ENCODE measurements at regions not wholly inside any gene's neighbourhood (a gene's known extent, or its start where the extent isn't known, plus 50 kb on each side); places are given as distances from the start of the nearest gene placed in this dataset.

DNA sequence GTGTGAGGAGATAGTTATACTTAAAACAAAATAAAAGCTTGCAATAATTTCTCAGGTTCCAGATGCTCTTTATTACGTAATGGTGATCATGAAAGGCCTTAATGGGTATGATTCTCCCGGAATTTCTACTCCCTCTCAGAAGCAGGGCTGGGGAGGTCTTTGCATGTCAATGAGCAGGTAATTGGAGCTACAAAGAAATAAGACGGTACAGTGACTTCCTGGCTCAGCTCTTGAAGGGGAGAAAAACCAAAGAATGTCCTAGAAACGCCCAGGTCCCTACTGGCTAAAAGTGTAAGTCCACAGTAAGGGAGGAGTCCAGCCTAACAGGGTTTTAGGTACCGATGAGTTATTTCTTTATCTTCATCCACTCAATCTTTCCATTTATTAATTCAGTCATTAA is 390.9 kb downstream of the TMEM114 start:
- DNase-seq (ENCODE audit: low read depth in 2 of 3, low spot score in 1 of 3) = no peak

DNA sequence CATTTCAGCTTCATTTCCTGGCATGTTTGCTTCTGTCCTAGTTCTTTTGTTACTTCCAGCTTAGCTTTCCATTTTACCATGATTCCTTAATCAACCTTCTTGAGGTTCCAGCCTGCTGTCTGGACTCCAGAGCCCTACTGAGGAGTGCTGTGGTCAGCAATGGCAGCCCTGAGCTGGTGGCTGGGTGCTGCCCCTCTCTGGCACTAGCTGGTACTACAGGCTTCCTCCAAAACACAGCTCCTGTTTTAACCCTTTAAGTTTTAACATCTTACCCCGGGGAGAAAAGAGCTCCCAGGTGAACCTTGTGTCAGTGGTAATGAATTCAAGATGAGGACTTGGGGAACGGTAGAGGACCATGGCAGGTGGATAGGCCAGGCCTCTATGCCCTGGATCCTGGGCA is 395.5 kb downstream of the TMEM114 start:
- no peak for DNase-seq (ENCODE audit: low read depth in 2 of 3, low spot score in 1 of 3)

DNA sequence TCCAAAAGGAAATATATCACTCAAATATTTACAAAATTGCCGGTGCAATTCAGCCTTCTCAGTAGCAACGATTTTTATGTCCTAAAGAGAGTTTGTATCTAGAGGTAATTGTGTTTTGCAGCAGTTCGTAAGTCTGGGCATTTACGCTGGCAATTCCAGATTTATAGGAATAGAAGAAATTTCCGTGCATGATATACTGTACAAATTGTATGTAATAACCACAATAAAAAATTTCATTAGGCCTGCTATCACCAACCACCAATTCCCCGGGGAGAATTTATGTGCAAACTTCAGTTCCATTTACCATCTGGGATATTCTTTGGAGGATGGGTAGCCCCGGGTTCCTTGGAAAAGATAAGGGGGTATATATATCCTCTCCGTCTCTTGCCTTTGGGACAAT is 401.5 kb downstream of the TMEM114 start:
- no peak for DNase-seq (ENCODE audit: low read depth in 2 of 3, low spot score in 1 of 3)

DNA sequence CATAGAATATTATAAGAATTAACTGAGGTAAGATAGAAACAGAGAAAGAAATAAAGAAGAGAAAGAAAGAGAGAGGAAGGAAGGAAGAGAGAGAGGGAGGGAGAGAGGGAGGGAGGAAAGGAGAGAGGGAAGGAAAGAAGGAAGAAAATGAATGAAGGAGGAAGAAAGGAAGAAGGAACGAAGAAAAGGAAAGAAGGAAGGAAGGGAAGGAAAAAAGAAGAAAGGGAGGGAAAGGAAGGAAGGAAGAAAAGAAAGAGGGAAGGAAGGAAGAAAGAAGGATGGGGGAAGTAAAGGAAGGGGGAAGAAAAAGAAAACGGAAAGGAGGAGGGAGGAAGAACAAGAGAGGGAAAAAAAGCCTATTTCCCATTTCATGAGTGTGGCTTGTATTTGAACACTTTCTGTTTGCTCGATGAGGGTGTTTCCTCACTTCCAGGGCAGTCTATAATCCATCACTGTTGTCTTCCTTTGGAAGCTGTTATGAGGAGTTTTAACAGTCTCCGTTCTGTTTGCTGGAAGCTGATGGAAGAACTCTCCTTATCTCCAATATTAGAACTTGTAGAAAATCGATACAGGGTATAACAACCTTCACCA is 402.4 kb downstream of the TMEM114 start:
- no peak for DNase-seq (ENCODE audit: low read depth in 2 of 3, low spot score in 1 of 3)

DNA sequence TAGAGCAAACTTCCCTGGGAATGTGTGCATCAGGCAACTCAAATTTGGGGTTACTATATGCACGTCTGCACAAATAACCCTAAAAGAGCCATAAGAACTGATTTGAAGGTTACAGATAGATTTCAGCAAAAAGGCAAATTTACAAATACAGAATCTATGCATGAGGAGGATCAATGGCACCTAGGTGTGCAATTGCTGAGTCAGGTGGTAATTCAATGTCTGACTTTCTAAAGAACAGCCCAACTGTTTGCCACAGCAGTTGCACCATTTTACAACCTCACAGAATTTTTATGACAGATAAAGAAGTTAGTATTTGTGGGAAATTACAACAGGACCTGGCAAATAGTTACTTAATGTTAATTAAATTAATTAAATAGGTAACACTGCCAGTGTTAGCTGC is 405.5 kb downstream of the TMEM114 start:
- no peak for DNase-seq (ENCODE audit: low read depth in 2 of 3, low spot score in 1 of 3)

DNA sequence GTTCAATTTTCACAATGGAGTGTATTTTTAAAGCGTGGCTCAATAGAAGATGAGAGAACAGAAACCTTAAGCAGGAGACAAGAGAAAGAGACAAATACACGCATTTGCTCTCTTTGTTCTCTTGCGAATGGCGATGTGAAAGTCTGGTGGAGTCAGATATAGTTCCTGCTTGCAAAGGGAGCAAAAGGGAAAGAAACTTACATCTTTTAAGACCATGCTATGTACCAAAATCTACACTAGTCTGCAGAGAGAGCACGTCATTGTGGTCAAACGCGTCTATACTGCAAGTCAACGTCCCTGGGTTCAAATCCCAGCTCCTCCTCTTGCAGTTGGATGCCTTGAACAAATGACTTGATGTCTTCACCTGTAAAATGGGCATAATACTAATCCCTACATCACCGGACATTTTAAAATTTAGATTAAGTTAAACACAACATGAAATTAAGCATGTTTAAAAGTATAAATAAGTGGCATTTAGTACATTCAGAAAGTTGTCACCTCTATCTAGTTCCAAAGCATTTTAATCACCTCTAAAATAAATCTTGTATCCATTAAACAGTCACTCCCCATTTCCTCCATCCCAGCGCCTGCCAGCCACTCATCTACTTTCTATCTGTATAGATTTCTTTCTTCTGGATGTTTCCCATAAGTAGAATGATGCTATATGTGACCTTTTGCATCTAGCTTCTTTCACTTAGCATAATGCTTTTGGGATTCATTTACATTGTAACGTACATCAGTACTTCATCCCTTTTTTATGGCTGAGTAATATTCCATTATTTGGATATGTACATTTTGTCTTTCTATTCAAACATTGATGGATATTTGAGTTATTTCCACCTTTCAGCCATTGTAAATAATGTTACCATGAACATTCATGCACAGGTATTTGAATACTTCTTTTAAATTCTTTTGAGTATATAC is 406.9 kb downstream of the TMEM114 start:
- DNase-seq (ENCODE audit: low read depth in 2 of 3, low spot score in 1 of 3) = no peak

DNA sequence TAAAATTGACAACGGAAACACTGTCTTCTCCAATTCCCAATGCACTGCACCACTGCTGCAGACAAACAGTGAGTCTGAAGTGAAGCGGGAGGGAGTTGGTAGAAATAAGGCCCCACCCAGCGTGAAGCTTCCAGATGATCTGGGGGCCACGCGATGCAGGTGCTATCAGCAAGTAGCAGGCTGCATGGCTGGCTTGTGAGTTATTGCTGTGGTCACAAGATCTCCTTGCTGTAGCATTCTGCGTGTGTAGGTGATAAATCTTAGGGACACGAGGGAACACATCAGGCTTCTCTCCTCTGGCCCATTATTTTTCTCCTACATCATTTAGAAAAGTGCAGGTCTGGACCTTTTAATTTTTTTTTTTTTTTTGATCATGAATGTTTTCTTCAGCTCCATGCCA is 407.6 kb downstream of the TMEM114 start:
- no peak for DNase-seq (ENCODE audit: low read depth in 2 of 3, low spot score in 1 of 3)

DNA sequence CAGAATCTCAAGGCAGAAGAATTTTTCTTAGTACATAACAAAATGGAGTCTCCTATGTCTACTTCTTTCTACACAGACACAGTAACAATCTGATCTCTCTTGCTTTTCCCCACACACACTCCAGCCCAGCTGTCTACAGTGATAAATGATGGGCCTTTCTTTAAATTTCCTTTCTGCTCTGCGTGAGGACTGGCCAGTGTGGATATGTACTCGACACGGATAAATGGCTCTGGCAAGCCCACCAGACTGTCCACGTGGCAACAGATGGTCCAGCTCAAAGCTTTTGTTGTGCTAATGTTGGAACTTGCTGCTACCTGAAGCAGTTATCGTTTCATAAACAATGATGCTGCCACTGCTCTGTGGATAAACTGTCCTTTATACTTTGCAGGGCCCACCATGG is 410.7 kb downstream of the TMEM114 start:
- no peak for DNase-seq (ENCODE audit: low read depth in 2 of 3, low spot score in 1 of 3)

DNA sequence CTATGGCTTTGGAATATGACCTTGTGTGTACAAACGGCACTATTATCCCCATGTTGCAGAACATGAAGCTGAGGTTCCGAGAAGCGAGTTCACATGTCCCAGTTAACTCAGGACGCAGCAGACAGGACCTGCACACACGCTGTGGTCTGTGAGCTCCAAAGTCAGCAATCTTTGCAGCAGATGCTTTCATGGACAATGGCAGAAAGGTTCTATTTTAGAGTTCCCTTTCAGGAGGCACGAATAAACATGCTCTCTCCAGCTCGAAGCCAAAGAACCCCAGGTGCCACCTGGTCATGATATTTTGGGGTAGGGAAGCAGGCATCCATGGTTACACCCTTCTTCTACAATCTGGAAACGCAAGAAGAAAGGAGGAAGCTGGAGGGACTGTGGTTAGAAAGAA is 412.0 kb downstream of the TMEM114 start:
- no peak for DNase-seq (ENCODE audit: low read depth in 2 of 3, low spot score in 1 of 3)

DNA sequence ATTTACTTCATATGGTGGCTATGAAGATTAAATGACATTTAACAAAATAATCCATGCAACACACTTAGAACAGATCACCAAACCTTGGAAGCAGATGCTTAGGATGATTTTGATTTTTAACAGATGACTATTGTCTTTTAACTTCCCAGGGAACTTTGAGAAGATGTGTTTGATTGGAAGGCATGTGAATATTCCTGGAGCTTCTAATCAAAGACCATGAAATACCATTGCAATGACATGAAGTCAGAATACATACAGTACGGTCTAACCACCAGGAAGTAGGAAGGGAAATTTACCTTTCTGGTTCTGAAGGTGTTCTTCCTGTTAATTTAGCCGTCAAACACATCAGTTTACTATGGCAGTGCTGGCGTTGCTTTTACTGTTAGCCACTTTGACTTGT is 414.9 kb downstream of the TMEM114 start:
- no peak for DNase-seq (ENCODE audit: low read depth in 2 of 3, low spot score in 1 of 3)

DNA sequence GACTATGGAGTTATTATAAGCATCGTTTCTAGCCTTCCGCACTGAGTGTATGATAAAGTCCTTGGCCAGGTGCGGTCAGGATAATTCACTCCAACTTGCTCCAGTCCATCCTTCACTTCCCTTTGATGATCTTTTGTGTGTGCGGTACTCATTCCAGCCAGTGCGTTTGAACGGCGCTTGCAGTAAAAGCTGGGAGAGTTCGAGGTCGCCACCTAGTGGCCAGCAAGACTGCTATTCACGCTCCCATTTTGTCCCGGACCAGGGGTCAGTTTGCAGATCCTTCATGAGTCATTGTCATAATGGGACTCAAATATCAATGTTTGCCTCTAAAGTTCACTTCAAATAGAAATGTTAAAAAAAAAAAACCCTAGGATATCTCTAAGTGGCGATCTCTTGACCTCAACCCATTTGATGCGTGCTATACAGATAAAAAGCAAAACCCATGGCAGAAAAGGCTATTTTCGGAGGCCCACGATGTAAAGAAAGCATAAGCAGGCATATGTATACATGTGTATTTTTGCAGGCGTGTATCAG is 417.1 kb downstream of the TMEM114 start:
- peak; percentile 8 to 18 (median 12) for DNase-seq (ENCODE audit: low read depth in 2 of 3, low spot score in 1 of 3)

DNA sequence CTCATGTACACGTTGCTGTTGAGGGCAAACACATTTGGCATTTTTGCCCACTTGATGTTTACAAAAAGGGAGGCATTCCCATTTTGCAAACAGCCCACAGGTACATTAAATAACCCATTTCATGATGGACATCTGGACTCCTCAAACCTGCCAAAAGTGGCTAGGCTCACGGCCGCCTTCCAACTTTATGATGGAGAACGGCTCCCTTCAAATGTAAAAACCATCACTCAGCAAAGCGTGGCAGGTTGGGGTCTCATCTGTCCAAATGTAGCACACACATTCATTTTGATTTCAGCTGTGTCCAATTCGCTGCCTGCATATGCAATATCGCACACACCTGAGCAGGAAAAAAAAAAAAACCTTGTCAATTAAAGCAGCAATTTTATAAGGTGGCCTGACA is 417.8 kb downstream of the TMEM114 start:
- DNase-seq (ENCODE audit: low read depth in 2 of 3, low spot score in 1 of 3) = no peak

DNA sequence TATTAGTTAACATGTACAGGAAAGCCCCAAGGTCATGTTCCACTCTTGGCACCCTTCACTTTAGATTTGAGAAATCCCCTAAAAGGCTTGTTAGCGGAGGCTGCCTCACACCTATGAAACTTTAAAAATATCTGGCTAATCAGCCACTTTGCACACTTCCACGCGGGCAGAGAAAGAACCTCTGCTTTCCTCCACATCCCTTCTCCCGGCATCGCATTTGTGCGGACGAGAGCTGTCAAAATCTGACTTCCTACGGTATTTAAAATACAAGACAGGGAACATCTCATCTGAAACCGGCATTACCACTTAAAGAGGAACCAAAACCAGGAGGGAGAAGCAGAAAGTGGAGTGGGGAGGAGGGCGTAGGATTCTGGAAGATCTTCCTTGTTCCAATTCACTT is 422.3 kb downstream of the TMEM114 start:
- no peak for DNase-seq (ENCODE audit: low read depth in 2 of 3, low spot score in 1 of 3)

DNA sequence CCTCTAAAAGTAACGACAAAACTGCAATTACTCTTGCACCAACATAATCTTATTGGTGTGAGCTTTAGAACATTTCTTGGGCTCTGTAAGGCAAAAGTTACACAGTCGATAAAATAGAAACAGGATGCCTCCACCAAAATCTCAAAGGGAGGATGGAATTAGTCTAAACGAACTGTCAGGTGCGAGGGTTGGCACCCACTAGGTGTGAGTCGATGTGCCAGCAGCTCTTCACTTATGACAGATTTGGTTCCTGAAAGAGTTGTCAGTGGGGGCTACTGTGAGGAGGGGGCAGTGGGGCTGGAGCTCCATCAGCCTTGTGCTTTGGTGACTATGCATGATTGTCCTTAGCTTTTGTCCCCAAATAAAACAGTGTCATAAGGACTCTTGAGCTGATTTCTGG is 422.9 kb downstream of the TMEM114 start:
- no peak for DNase-seq (ENCODE audit: low read depth in 2 of 3, low spot score in 1 of 3)

DNA sequence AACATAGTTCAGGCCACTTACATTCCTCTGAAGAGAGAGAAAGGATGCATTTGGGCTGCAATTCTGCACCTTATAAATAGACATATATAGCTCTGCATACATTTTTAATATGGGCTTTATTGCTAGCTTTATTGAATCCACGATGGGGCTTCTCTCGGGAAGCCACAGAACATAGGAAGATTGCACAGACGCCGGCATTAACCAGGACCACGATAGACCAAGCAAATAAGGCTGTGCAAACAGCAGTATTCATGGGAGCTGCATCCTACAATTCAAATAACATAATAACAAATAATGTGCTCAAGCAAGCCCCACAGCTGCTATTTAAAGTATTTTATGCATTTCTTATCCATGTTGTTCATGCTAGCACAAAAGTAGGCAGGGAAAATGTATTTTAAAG is 432.3 kb downstream of the TMEM114 start:
- no peak for DNase-seq (ENCODE audit: low read depth in 2 of 3, low spot score in 1 of 3)

DNA sequence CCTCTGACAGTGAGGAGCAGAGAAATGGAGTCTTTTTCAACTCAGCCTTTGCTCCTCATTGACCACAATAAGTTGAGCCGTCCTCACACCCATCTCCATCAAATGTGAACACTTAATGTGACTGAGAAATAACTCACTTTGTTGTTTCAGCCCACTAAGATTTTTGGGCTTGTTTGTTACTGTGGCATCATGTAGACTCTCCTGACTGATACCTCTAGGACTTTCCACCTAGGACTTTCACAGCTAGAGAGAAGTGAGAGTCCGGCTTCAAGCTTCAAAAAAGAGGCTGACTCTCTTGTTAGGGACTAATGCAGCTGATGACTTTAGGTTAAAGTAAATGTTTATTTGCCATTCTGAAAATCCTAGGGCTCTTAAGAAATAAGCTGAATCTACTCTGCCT is 435.0 kb downstream of the TMEM114 start:
- DNase-seq (ENCODE audit: low read depth in 2 of 3, low spot score in 1 of 3) = no peak

DNA sequence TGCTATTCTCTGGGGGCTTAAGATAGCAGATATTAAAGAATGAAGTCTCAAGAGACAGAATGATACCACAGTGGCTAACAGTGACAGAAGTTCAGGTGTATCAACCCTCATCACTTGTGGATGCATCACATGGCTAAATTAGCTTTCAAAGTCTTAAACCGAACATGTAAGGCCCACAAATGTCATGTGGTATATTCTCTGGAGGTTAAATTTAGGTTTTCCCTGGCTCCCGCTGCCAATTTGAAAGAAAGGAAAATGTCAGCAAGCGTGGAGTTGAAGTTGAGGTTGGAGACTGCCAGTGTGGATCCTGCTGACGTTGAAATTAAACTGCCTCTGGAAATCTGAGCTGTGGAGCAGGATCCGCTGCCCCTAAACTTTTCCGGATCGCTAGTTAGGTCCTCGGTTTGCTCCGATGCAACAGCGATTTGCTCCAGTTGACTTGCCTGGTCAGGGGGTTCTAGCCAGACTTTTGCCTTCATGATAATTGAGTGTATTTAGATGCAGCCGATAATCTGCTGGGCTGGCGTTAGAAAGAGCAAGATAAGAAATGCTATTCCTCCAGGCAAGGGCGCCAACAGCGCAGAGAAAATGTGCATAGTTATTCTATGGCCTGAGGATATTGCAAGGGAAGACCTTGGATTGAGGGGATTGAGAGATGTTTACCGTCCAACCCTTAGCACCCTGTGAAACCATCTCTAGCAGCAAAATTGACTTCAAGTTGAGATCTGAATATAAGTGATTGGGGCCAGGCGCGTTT is 443.9 kb downstream of the TMEM114 start:
- DNase-seq (ENCODE audit: low read depth in 2 of 3, low spot score in 1 of 3) = no peak

DNA sequence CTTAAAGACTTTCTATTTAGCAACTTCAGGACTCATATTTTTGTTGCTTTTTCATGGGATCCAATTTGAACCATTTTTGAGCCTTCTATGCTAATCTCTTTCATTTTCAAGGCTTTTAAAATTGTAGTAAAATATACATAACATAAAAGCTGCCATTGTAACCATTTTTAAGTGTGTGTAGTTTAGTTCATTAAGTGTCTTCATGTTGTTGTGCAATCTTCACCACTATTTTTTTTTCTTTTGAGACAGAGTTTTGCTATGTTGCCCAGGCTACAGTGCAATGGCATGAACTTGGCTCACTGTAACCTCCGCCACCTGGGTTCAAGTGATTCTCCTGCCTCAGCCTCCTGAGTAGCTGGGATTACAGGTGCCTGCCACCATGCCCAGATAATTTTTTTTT is 451.6 kb downstream of the TMEM114 start:
- DNase-seq (ENCODE audit: low read depth in 2 of 3, low spot score in 1 of 3) = no peak

DNA sequence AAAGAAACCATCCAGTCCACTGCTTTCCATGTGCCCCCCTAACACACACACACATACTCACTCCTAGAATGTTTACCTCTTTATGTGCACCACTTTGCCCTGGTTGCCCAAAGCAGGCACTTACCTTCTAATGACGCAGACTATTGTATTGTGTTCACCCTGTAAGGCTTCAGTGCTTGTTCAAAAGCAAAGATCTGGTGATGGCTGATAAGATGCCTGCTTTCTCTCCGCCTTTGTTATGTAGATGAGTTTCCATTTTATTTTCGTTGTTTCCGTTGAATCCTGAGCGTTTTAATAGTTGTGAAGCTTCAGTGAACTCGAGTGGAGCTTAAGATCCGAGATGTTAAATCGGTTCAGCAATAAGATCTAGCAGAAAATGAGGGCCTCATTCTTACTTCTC is 452.7 kb downstream of the TMEM114 start:
- no peak for DNase-seq (ENCODE audit: low read depth in 2 of 3, low spot score in 1 of 3)

DNA sequence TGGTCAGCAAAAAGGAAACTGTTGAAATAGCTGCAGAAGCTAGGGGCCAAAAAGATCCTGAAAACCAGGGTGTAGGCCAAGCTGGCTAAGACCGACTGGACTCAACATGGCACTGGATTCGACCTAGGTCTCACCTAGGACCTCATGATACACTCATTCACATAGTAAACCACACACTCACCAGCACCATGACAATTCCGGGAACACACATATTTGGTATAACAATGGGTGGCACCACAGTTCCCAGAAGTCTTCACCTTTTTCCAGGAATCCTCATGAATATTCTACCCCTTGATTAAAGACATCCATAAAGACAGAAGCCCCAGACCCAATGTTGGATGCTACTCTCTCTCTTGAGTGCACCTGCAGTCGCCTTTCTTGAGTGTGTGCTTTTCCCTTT is 460.1 kb downstream of the TMEM114 start:
- no peak for DNase-seq (ENCODE audit: low read depth in 2 of 3, low spot score in 1 of 3)

DNA sequence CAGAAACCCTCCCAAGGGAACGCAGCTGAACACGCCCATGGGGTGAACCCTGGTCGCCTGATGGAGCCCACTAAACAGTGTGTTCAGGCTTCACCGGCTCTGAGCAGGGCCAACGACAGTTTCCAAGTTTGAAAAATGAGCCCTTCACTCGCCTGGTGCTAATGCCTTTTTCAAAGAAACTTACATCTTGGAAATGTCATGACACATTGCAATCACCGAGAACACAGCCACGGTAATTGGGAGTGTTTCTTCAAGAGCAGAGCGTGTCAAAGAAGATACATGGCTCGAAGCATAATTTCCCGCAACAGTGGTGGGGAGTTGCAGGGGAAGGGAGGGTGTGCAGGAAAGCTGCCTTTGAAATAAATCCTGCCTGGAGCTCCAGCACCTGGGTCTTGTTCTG is 463.2 kb downstream of the TMEM114 start:
- DNase-seq (ENCODE audit: low read depth in 2 of 3, low spot score in 1 of 3) = no peak

DNA sequence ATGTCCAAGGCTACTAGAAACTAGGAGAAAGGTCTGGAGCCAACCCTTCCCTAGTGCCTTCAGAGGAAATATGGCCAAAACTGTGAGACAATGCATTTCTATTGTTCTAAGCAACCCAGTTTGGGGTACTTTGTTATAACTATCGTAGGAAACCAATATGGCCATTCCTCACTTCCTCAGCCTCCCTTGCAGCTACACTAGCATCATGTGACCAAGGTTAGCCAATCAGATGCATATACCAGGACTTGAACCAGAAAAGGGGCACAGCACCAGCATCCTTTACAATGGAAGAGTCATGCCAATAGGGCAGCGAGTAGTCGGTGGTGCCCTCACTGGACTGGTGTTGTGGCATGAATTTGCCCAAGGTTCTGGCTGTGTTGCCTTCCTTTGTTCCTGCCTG is 464.0 kb downstream of the TMEM114 start:
- DNase-seq (ENCODE audit: low read depth in 2 of 3, low spot score in 1 of 3) = no peak

Measured in stimulated activated CD4-positive, alpha-beta T cell treated with anti-CD3 and anti-CD28 coated beads, Interleukin-12 subunit alpha, Interleukin-12 subunit beta, amount 100 ng/mL, for 48 hours (primary cell).